Natural killer cell (primary cell): ENCODE measurements at regions not wholly inside any gene's neighbourhood (a gene's known extent, or its start where the extent isn't known, plus 50 kb on each side); places are given as distances from the start of the nearest gene placed in this dataset.

Source experiments
- ATAC-seq, 3 donors: fragments of 150-1000 bp in 2 of 3; fragments of 200-7000 bp in 1 of 3; cut with Tn5 transposase; 1 replicate in 1 of 3; 2 replicates in 2 of 3; pipeline ENCODE4 v1.10.0; 2021; ENCODE audit warnings: mild to moderate bottlenecking in 2 of 3, moderate library complexity in 2 of 3
- DNase-seq, 2 donors: peaks; one replicate each; pipeline versions ENCODE4 v3.0.0 to v3.0.0-alpha.2; 2013 to 2021; ENCODE audit warnings: mixed read lengths in 1 of 2
- H3K27ac ChIP-seq: one replicate; pipeline ENCODE4 v1.5.1; 2013; ENCODE audit warnings: mild to moderate bottlenecking, low read length
- H3K27me3 ChIP-seq: one replicate; pipeline ENCODE4 v1.6.1; 2013; ENCODE audit warnings: low read length; ENCODE audit not compliant: control insufficient read depth, insufficient read depth
- H3K36me3 ChIP-seq: one replicate; pipeline ENCODE4 v1.6.1; 2013; ENCODE audit warnings: low read length; ENCODE audit not compliant: control insufficient read depth, insufficient read depth
- H3K4me1 ChIP-seq: one replicate; pipeline ENCODE4 v1.6.1; 2013; ENCODE audit warnings: low read length; ENCODE audit not compliant: control insufficient read depth, insufficient read depth
- H3K4me3 ChIP-seq: one replicate; pipeline ENCODE4 v1.5.1; 2013; ENCODE audit warnings: low read length
- H3K9me3 ChIP-seq: one replicate; pipeline ENCODE4 v1.6.1; 2013; ENCODE audit warnings: low read length; ENCODE audit not compliant: control insufficient read depth, insufficient read depth
- H3K27ac Mint-ChIP-seq, 2 donors: one replicate each; pipeline ENCODE4 v1.8.0; 2022; ENCODE audit warnings: mild to moderate bottlenecking in 2 of 2, mixed read lengths in 2 of 2, moderate library complexity in 1 of 2
- H3K27me3 Mint-ChIP-seq, 2 donors: one replicate each; pipeline ENCODE4 v1.8.0; 2022; ENCODE audit warnings: low read depth in 2 of 2, mixed read lengths in 2 of 2
- H3K36me3 Mint-ChIP-seq: one replicate; pipeline ENCODE4 v1.8.0; 2022; ENCODE audit warnings: mixed read lengths
- H3K4me1 Mint-ChIP-seq, 2 donors: one replicate each; pipeline ENCODE4 v1.8.0; 2022; ENCODE audit warnings: mixed read lengths in 2 of 2
- H3K4me3 Mint-ChIP-seq: one replicate; pipeline ENCODE4 v1.8.0; 2022; ENCODE audit warnings: mild to moderate bottlenecking, moderate library complexity, mixed read lengths
- H3K9me3 Mint-ChIP-seq, 2 donors: one replicate each; pipeline ENCODE4 v1.8.0; 2022; ENCODE audit warnings: mixed read lengths in 2 of 2
- CTCF ChIP-seq: fragments of 200-600 bp; IDR thresholded peaks from one replicate; pipeline ENCODE4 v1.8.0; 2022; ENCODE audit warnings: antibody characterized with exemption
- WGBS: methylation state at CpG from one replicate; pipeline ENCODE4 v1.1.7; 2013; ENCODE audit warnings: missing lambda C conversion rate; ENCODE audit not compliant: insufficient coverage; 5-methylcytosine and 5-hydroxymethylcytosine counted together
- intact Hi-C: fragments of 100-400 bp; cut with micrococcal nuclease; formaldehyde crosslinking; loops from one replicate; pipeline ENCODE4 v1.14.2; 2022

- no peaks in the 10 kb centered on the region for H3K36me3 ChIP-seq
- intact Hi-C loops, result no loop called here
- H3K4me3 ChIP-seq, result no peak overlapping the region
- no peak overlapping the region for H3K4me3 Mint-ChIP-seq
- H3K4me1 Mint-ChIP-seq, result no peaks in the 10 kb centered on the region
- H3K27ac ChIP-seq, result no peak overlapping the region
- peaks cover 0 to 4% of the 10 kb centered on the region in 2 donors for H3K9me3 Mint-ChIP-seq
- no peaks in the 10 kb centered on the region for H3K27me3 Mint-ChIP-seq
- WGBS, result 95% methylated on average over 17 of the region's 17 CpGs
- DNase-seq, result no peak
- ATAC-seq, result no peak
- H3K36me3 Mint-ChIP-seq, result no peaks in the 10 kb centered on the region
- no peak overlapping the region for H3K27ac Mint-ChIP-seq
- no peak for TF ChIP-seq CTCF
- H3K4me1 ChIP-seq, result no peaks in the 10 kb centered on the region
- no peaks in the 10 kb centered on the region for H3K9me3 ChIP-seq
- H3K27me3 ChIP-seq, result no peaks in the 10 kb centered on the region
Measured at GRCh38 chr10:52890281-52890680, 117.7 kb upstream of the MBL2 start.

DNA sequence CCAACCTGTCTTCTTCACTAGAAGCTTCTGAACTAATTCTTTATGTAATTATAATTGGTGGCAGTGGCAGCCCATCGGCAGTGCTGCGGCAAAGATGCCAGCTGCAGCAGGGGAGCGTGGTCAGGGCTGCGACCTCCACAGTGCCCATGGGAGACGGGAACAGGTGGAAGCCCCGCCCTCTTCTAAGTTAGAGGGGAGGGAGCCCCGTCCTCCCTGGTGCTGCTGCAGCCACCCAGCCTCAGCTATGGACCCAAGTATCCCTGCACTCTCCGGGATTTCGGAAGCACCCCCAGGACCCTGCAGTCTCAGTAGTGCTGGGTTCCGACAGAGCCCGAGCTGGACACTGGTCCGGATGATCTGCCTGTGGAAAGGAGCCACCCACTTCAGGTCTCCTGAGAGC lies 117.0 kb upstream of the MBL2 start:
- Histone ChIP-seq H3K27ac (no peak overlapping the region), H3K4me3 (no peak overlapping the region), H3K27me3 (no peaks in the 10 kb centered on the region), H3K9me3 (no peaks in the 10 kb centered on the region), H3K36me3 (no peaks in the 10 kb centered on the region), H3K4me1 (no peaks in the 10 kb centered on the region)
- no peak for DNase-seq
- no peak for ATAC-seq
- Mint-ChIP-seq H3K36me3 (no peaks in the 10 kb centered on the region), H3K4me3 (no peak overlapping the region), H3K4me1 (no peaks in the 10 kb centered on the region), H3K27me3 (no peaks in the 10 kb centered on the region), H3K27ac (no peak overlapping the region), H3K9me3 (peaks cover 0 to 4% of the 10 kb centered on the region in 2 donors)
- WGBS, result 93% methylated on average over 12 of the region's 12 CpGs
- intact Hi-C loops, result no loop called here
- no peak for TF ChIP-seq CTCF

- DNase-seq (peak in 1 of 2 donors; percentile 6), ATAC-seq (no peak)
- Mint-ChIP-seq H3K27me3 (no peaks in the 10 kb centered on the region), H3K9me3 (peaks cover 2% of the 10 kb centered on the region in 2 donors), H3K36me3 (no peaks in the 10 kb centered on the region), H3K4me3 (no peak overlapping the region), H3K27ac (no peak overlapping the region), H3K4me1 (no peaks in the 10 kb centered on the region)
- no peak for TF ChIP-seq CTCF
- WGBS, result 45% methylated on average over 33 of the region's 33 CpGs
- Histone ChIP-seq H3K36me3 (no peaks in the 10 kb centered on the region), H3K4me1 (no peaks in the 10 kb centered on the region), H3K4me3 (no peak overlapping the region), H3K9me3 (no peaks in the 10 kb centered on the region), H3K27ac (no peak overlapping the region), H3K27me3 (no peaks in the 10 kb centered on the region)
- intact Hi-C loops, result no loop called here
Measured at GRCh38 chr10:52883996-52884871, 111.7 kb upstream of the MBL2 start.
